ENCODE measurements at regions not wholly inside any gene's neighbourhood (a gene's known extent, or its start where the extent isn't known, plus 50 kb on each side); places are given as distances from the start of the nearest gene placed in this dataset.

- no peak for FAIRE-seq
These were observed 914.4 kb upstream of the TSPY4 start for GRCh38 chrY:8422906-8423305.

GRCh38 chrY:8426433-8426832 lies 910.8 kb upstream of the TSPY4 start:
- no peak for FAIRE-seq

- FAIRE-seq: no peak
These were observed 899.8 kb upstream of the TSPY4 start for GRCh38 chrY:8437510-8437909.

GRCh38 chrY:8442097-8442496 lies 895.2 kb upstream of the TSPY4 start:
- FAIRE-seq: no peak

GRCh38 chrY:8452963-8453362 lies 884.3 kb upstream of the TSPY4 start:
- no peak for FAIRE-seq

GRCh38 chrY:8466813-8467212 lies 870.5 kb upstream of the TSPY4 start:
- FAIRE-seq: no peak

- no peak for FAIRE-seq
These were observed 867.0 kb upstream of the TSPY4 start for GRCh38 chrY:8470249-8470648.

- FAIRE-seq: no peak
These were observed 858.1 kb upstream of the TSPY4 start for GRCh38 chrY:8479141-8479540.

- no peak for FAIRE-seq
These were observed 848.3 kb upstream of the TSPY4 start for GRCh38 chrY:8488955-8489354.

GRCh38 chrY:8489880-8490630 lies 847.2 kb upstream of the TSPY4 start:
- FAIRE-seq: no peak

GRCh38 chrY:8494396-8494795 lies 842.9 kb upstream of the TSPY4 start:
- no peak for FAIRE-seq

- FAIRE-seq: no peak
These were observed 842.0 kb upstream of the TSPY4 start for GRCh38 chrY:8495243-8495642.

- FAIRE-seq: no peak
These were observed 836.4 kb upstream of the TSPY4 start for GRCh38 chrY:8500888-8501287.

- FAIRE-seq: no peak
These were observed 803.8 kb upstream of the TSPY4 start for GRCh38 chrY:8533468-8533867.

- no peak for FAIRE-seq
These were observed 801.6 kb upstream of the TSPY4 start for GRCh38 chrY:8535704-8536103.

- FAIRE-seq: no peak
These were observed 801.0 kb upstream of the TSPY4 start for GRCh38 chrY:8536277-8536676.

- no peak for FAIRE-seq
These were observed 796.0 kb upstream of the TSPY4 start for GRCh38 chrY:8541306-8541705.

- FAIRE-seq: no peak
These were observed 792.5 kb upstream of the TSPY4 start for GRCh38 chrY:8544715-8545114.

- no peak for FAIRE-seq
These were observed 789.3 kb upstream of the TSPY4 start for GRCh38 chrY:8547931-8548330.

GRCh38 chrY:8551323-8551722 lies 785.9 kb upstream of the TSPY4 start:
- no peak for FAIRE-seq

GRCh38 chrY:8552168-8552805 lies 785.0 kb upstream of the TSPY4 start:
- no peak for FAIRE-seq

GRCh38 chrY:8553614-8554013 lies 783.6 kb upstream of the TSPY4 start:
- FAIRE-seq: no peak

- FAIRE-seq: no peak
These were observed 775.9 kb upstream of the TSPY4 start for GRCh38 chrY:8561385-8561784.

- FAIRE-seq: no peak
These were observed 774.7 kb upstream of the TSPY4 start for GRCh38 chrY:8562456-8563090.

Data from islet of Langerhans (tissue), 1 donor.